IPS-20b (cell line): ENCODE measurements at regions not wholly inside any gene's neighbourhood (a gene's known extent, or its start where the extent isn't known, plus 50 kb on each side); places are given as distances from the start of the nearest gene placed in this dataset.

Experiments used
- H3K27ac ChIP-seq: one replicate; pipeline ENCODE4 v1.5.1; 2013; ENCODE audit warnings: low read length
- H3K27me3 ChIP-seq: 2 replicates; pipeline ENCODE4 v1.6.1; 2013; ENCODE audit warnings: mild to moderate bottlenecking, low read length, inconsistent platforms; ENCODE audit not compliant: insufficient read depth
- H3K36me3 ChIP-seq: 2 replicates; pipeline ENCODE4 v1.6.1; 2013; ENCODE audit warnings: low read depth, mild to moderate bottlenecking, inconsistent platforms, low read length, moderate library complexity; ENCODE audit not compliant: insufficient read depth
- H3K4me1 ChIP-seq: 2 replicates; pipeline ENCODE4 v1.6.1; 2013; ENCODE audit warnings: mild to moderate bottlenecking, control low read depth, inconsistent platforms, low read length, moderate library complexity; ENCODE audit not compliant: insufficient read depth
- H3K4me3 ChIP-seq: 2 replicates; pipeline ENCODE4 v1.5.1; 2013; ENCODE audit warnings: mild to moderate bottlenecking, low read length, inconsistent platforms
- H3K9ac ChIP-seq: 2 replicates; pipeline ENCODE4 v1.6.1; 2013; ENCODE audit warnings: low read depth, mild to moderate bottlenecking, inconsistent platforms, low read length, moderate library complexity
- H3K9me3 ChIP-seq: 2 replicates; pipeline ENCODE4 v1.6.1; 2013; ENCODE audit warnings: mild to moderate bottlenecking, low read depth, low read length, inconsistent platforms; ENCODE audit not compliant: insufficient read depth

- no peak overlapping the region for H3K27ac ChIP-seq
- no peaks in the 10 kb centered on the region for H3K36me3 ChIP-seq
- H3K27me3 ChIP-seq, result no peaks in the 10 kb centered on the region
- H3K9ac ChIP-seq, result no peak overlapping the region
- H3K4me1 ChIP-seq, result no peaks in the 10 kb centered on the region
- H3K9me3 ChIP-seq, result peaks cover 15% of the 10 kb centered on the region
- H3K4me3 ChIP-seq, result no peak overlapping the region
Measured at GRCh38 chr2:241933179-241933911, 63.8 kb downstream of the RTP5 start.

- H3K9me3 ChIP-seq, result peaks cover 25% of the 10 kb centered on the region
- H3K36me3 ChIP-seq, result no peaks in the 10 kb centered on the region
- H3K4me3 ChIP-seq, result no peak overlapping the region
- H3K27me3 ChIP-seq, result no peaks in the 10 kb centered on the region
- no peak overlapping the region for H3K27ac ChIP-seq
- no peak overlapping the region for H3K9ac ChIP-seq
- H3K4me1 ChIP-seq, result no peaks in the 10 kb centered on the region
Measured at GRCh38 chr2:241935314-241935713, 65.8 kb downstream of the RTP5 start.

GRCh38 chr2:241935774-241936173 lies 66.2 kb downstream of the RTP5 start:
- H3K4me1 ChIP-seq, result no peaks in the 10 kb centered on the region
- H3K4me3 ChIP-seq, result no peak overlapping the region
- no peaks in the 10 kb centered on the region for H3K27me3 ChIP-seq
- H3K27ac ChIP-seq, result no peak overlapping the region
- H3K9ac ChIP-seq, result no peak overlapping the region
- peaks cover 25% of the 10 kb centered on the region for H3K9me3 ChIP-seq
- no peaks in the 10 kb centered on the region for H3K36me3 ChIP-seq

- Histone ChIP-seq H3K4me1 (no peaks in the 10 kb centered on the region), H3K9ac (no peak overlapping the region), H3K27ac (no peak overlapping the region), H3K9me3 (peaks cover 25% of the 10 kb centered on the region), H3K4me3 (no peak overlapping the region), H3K36me3 (no peaks in the 10 kb centered on the region), H3K27me3 (no peaks in the 10 kb centered on the region)
Measured at GRCh38 chr2:241936457-241937133, 67.1 kb downstream of the RTP5 start.

- Histone ChIP-seq H3K4me3 (no peak overlapping the region), H3K27ac (no peak overlapping the region), H3K27me3 (no peaks in the 10 kb centered on the region), H3K4me1 (no peaks in the 10 kb centered on the region), H3K9me3 (peaks cover 25% of the 10 kb centered on the region), H3K36me3 (no peaks in the 10 kb centered on the region), H3K9ac (no peak overlapping the region)
Measured at GRCh38 chr2:241937297-241937696, 67.8 kb downstream of the RTP5 start.

GRCh38 chr2:241939541-241939940 lies 70.0 kb downstream of the RTP5 start:
- H3K27ac ChIP-seq, result no peak overlapping the region
- peaks cover 25% of the 10 kb centered on the region for H3K9me3 ChIP-seq
- no peaks in the 10 kb centered on the region for H3K4me1 ChIP-seq
- no peaks in the 10 kb centered on the region for H3K27me3 ChIP-seq
- H3K4me3 ChIP-seq, result no peak overlapping the region
- no peak overlapping the region for H3K9ac ChIP-seq
- H3K36me3 ChIP-seq, result no peaks in the 10 kb centered on the region

- Histone ChIP-seq H3K9me3 (peaks cover 25% of the 10 kb centered on the region), H3K4me3 (no peak overlapping the region), H3K36me3 (no peaks in the 10 kb centered on the region), H3K27me3 (no peaks in the 10 kb centered on the region), H3K4me1 (no peaks in the 10 kb centered on the region), H3K27ac (no peak overlapping the region), H3K9ac (no peak overlapping the region)
Measured at GRCh38 chr2:241940329-241940728, 70.8 kb downstream of the RTP5 start.

GRCh38 chr2:241941691-241942301 lies 72.3 kb downstream of the RTP5 start:
- no peak overlapping the region for H3K27ac ChIP-seq
- H3K4me1 ChIP-seq, result peaks cover 5% of the 10 kb centered on the region; the same call in 1 of the 2 replicates
- H3K27me3 ChIP-seq, result peaks cover 9% of the 10 kb centered on the region
- H3K4me3 ChIP-seq, result no peak overlapping the region
- H3K9me3 ChIP-seq, result peaks cover 17% of the 10 kb centered on the region; the same call in 1 of the 2 replicates
- H3K36me3 ChIP-seq, result no peaks in the 10 kb centered on the region
- no peak overlapping the region for H3K9ac ChIP-seq

- peaks cover 5% of the 10 kb centered on the region; the same call in 1 of the 2 replicates for H3K4me1 ChIP-seq
- H3K9ac ChIP-seq, result no peak overlapping the region
- peaks cover 10% of the 10 kb centered on the region; the same call in 1 of the 2 replicates for H3K9me3 ChIP-seq
- peaks cover 11% of the 10 kb centered on the region for H3K27me3 ChIP-seq
- H3K27ac ChIP-seq, result no peak overlapping the region
- H3K36me3 ChIP-seq, result no peaks in the 10 kb centered on the region
- H3K4me3 ChIP-seq, result no peak overlapping the region
Measured at GRCh38 chr2:241942416-241943208, 73.1 kb downstream of the RTP5 start.

GRCh38 chr2:241943209-241943850 lies 73.8 kb downstream of the RTP5 start:
- no peak overlapping the region for H3K27ac ChIP-seq
- peak overlapping the region; percentile 20; the same call in 1 of the 2 replicates for H3K9ac ChIP-seq
- peaks cover 10% of the 10 kb centered on the region; the same call in 1 of the 2 replicates for H3K9me3 ChIP-seq
- H3K36me3 ChIP-seq, result no peaks in the 10 kb centered on the region
- no peak overlapping the region for H3K4me3 ChIP-seq
- H3K4me1 ChIP-seq, result peaks cover 5% of the 10 kb centered on the region; the same call in 1 of the 2 replicates
- H3K27me3 ChIP-seq, result peaks cover 11% of the 10 kb centered on the region
